ENCODE measurements at regions not wholly inside any gene's neighbourhood (a gene's known extent, or its start where the extent isn't known, plus 50 kb on each side); places are given as distances from the start of the nearest gene placed in this dataset.
"Not testable (repeated sequence)": the region's sequence is repeated elsewhere in the genome, so short reads cannot be mapped to it uniquely, and the experiment has no call there.

DNA sequence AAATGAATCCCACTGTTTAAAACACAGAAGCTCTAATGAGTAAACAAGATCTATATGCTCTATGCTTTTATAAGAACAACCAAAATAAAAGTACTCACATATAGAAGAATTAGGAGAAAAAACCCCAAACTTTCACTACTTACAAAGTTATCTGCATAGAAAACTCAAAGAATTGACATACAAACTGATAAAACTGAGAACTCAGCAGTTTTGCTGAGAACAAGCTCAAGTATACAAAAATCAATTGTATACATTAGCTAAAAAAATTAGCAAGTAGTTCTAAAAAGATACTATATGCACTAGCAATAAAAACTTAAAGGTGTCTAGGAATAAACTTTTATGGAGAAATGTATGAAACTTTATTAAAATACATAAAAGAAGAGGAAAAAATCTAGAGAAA is 186.2 kb upstream of the KAZN start:
- DNase-seq = no peak

- DNase-seq = no peak
These were observed 184.5 kb upstream of the KAZN start for GRCh38 chr1:14413819-14414490.

- DNase-seq = no peak
These were observed 183.1 kb upstream of the KAZN start for GRCh38 chr1:14415396-14415795.

GRCh38 chr1:14419778-14420218 is 178.7 kb upstream of the KAZN start:
- DNase-seq = not testable (repeated sequence)

GRCh38 chr1:14420686-14421085 is 177.8 kb upstream of the KAZN start:
- no peak for DNase-seq

- DNase-seq = no peak
These were observed 177.0 kb upstream of the KAZN start for GRCh38 chr1:14421295-14421976.

DNA sequence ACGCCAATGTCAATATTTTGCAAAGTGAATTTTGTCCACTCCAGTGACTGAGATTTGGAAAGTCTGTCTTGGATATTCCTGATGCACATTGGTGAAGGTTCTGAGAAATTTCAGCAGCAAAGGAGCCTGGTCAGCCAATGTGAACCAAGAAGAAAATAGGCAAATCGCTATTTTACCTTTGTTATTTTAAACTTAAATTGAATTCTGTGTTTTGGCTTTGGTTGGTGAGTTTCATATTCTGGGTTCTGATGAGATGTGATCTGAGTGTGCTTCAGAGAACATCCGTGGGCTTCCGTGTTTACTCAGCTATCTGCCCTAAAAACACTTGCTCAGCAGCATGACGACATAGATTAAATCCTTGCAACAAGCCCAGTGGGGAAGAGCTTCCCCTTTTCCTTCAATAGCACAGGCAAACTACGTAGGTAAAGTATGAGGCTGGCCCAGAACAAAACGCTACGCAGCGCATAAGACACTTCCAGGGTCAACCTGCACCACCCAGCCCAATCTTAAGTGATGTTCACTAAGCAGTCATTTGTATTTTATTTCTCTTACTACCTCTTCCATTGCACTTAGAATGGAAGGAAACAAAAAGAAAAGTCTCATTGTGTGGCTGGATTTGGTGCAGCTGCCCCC is 176.4 kb upstream of the KAZN start:
- no peak for DNase-seq

DNA sequence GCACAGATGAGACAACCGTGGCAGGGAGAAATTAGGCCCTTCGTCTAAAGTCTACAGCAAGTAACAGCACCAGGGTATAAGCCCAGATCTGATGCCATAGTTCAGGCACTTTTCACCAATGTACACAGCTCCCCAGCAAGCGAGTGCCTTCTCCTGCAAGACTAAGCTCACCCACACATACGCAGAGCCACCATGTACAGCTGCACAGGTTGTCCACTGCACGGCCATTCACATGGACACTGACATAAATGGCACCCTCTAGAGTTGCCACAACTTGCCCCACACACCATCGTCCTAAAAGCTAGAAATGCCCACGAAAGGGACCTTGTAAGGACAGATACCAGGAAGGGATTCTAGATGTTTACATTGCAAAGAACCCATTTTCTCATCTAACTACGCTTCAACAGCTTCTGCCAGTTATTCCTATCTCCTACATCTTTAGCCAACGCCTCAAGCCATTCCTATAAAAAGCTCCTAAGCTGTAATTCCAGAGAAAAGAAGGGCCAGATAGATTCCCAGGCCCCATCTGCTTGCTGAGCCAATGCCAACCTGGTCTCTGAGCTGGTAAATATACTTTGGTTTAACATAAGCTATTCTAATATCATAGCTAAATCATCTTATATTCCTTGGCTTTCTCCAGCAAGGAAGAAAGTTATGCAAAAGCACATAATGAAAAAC is 174.0 kb upstream of the KAZN start:
- no peak for DNase-seq

DNA sequence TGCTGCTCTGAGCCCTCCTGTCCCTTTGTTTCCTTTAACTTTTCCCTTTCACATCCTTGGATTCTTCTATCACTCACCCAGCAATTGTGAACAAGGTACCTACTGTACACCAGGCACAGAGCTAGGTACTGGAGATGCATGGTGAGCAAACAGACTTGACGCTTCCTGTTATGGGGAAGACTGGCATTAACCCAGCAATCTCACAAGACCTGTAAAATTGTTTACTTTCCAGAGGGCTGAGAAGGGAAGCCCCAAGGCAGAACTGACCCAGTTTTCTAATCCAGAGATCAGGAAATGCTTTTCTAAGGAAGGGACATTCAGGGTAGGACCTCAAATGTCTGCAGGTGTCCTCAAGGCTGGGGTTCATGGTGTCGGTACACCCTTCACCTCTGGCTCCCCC is 171.6 kb upstream of the KAZN start:
- DNase-seq = no peak

DNA sequence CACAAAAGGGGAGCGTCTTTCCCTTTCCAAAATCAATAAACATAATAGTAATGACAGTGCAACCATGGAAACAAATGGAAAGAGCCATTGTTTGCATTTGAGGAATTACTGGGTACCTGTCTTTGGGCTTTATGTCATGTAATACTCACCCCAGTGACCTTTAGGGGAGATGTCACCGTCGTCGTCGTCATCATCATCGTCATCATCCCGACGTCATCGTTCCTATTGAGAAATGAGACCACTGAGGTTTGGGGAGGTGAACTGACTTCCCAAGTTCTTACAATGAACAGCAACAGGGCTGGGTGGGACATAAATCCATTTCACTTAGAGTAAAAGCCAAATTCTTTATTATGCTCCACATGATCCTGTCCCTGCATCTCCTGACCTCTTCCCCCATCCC is 168.9 kb upstream of the KAZN start:
- DNase-seq = no peak

DNA sequence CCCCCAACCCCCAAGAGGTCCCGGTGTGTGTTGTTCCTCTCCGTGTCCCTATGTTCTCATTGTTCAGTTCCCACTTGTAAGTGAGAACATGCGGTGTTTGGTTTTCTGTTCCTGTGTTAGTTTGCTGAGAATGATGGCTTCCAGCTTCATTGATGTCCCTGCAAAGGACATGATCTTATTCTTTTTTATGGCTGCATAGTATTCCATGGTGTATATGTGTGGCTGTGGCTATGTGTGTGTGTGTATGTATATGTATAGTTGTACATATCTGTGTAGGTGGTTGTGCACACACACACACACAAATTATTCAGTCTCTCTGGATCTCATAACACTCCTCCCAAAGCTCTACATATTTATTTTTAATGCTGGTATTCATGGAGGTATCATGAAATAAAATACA is 165.8 kb upstream of the KAZN start:
- DNase-seq = not testable (repeated sequence)

DNA sequence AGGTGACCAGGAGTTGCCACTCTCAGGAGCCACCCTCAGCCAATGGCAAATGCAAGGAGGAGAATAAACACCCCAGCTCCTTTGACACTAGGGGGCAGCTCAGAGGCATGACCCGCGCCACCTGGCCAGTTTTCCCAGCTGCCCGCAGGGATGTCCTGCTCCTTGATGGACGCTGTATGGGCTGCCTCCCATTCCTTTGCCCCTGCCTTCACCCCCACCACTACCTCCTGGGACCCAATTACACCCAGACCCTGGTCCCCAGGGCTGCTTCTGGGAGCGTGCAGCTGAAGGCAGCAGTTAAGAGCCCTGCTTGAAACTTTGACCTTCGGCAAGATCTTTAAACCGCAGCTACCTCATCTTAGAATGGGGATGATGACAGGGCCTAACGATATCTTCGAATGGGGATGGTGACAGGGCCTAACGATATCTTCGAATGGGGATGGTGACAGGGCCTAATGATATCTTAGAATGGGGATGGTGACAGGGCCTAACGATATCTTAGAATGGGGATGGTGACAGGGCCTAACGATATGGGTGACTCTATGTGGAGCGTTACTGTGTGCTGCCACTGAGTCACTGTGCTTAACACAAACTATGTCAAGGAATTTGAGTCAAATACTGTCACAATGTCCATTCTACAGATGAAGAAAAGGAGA is 163.0 kb upstream of the KAZN start:
- DNase-seq = no peak

DNA sequence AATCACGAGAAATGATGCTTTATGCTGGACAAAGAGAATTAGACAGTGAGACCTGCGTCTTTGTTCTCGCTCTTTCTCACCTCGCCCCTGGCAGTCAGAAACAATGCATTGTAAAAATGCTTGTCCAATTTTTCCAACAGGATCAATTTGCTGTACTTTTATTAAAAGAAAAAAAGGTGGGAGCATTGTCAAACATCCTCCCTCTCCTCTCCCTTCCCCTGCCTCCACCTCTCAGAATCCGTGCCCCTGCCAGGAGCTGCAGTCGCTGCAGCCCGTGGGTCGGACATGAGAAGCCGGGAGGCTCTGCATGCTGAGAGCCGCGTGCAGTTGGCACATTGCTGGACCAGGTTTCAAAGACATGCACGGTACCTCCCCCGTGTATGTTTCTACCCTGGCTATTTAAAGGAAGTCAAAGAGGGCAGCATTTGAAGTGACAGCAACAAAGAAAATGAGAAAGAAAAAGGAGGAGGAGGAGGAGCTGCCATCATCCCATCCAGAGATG is 161.0 kb upstream of the KAZN start:
- no peak for DNase-seq

DNA sequence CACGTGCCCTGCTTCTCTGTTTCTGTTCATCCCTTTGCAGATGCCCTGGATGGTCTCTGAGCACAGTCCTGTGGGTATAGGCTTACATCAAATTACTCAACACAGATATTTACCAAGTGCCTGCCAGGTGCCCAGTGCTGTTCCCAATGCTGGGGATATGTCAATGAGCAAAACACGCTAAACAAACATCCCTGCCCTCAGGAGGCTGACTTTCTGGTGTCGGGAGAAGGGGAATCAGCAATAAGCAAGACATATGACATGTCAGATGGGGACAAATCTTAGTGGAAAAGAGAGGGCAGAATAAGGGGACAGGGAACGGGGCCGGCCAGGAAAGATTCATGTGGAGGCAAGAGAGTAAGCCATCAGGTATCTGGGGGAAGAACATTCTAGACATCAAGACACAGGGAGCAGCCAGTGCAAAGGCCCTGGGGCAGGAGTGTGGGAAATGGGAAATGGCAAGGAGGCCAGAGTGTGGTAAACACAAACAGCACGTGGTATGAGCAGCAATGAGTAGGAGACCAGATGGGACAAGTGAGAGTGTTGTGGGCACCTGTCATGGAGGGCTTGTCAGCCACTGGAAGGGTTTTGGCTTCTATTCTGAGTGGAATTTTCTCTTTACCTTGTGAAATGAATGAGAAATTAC is 160.2 kb upstream of the KAZN start:
- no peak for DNase-seq

- no peak for DNase-seq
These were observed 159.5 kb upstream of the KAZN start for GRCh38 chr1:14439015-14439414.

DNA sequence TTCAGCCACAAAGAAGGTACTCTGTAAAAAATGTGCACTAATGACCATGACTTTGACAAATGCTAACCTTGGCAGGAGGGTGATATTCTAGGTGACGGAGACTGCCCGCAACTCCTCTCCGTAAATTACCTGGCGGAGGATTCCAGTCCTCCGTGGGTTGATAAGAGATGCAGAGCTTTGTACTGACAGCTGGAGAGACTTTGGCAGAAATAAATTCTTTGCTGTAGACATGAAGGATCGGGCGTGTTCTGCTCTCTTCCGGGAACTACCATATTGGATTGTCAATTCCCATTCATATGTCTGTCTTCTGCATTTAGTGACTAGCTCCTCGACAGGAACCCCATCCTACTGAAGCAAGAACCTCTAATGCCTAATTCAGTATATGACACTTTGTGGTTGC is 158.3 kb upstream of the KAZN start:
- no peak for DNase-seq

GRCh38 chr1:14440731-14441130 is 157.8 kb upstream of the KAZN start:
- no peak for DNase-seq

DNA sequence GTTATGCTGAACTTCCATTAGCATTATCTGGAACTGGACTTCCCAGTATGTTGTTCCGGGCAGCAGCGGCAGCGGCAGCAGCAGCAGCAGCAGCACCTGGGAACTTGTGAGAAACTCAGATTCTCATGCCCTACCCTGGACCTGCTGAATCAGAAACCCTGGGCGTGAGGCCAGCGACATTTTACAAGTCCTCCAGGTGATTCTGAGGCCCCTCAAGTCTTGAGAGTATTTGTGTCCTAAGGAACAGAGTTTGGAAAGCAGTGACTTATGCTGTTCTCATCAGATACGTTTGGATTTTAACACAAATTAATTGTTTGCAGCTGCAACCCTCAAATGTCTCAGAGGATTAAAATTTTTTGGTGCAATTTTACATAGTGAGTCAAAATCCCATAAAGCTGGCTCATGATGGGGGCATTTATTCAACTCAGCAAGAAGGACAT is 157.2 kb upstream of the KAZN start:
- no peak for DNase-seq

DNA sequence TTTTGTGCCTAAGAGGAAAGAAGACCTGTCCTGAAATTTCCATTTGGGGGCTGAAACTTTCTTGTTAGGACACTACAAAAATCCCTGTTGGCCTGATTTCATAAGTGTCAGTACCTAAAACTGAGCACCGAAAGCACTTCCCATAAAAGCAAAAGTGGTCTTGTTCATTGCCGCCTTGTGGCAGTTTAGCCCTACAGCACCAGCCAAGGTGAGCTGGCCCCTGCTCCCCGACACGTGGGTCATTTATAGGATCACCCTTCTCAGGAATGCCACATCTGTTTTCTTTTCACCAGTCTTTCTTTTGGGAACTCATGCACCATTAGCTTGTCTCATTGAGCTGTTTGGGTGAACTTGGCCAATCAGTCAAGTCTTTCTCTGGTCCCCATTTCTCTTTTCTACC is 155.8 kb upstream of the KAZN start:
- no peak for DNase-seq

GRCh38 chr1:14443164-14443787 is 155.2 kb upstream of the KAZN start:
- DNase-seq = no peak

- DNase-seq = no peak
These were observed 147.3 kb upstream of the KAZN start for GRCh38 chr1:14451217-14451616.

GRCh38 chr1:14452551-14452950 is 145.9 kb upstream of the KAZN start:
- DNase-seq = no peak

Measured in hindlimb muscle (tissue), 1 donor.